HL-60 (cell line): ENCODE measurements at regions not wholly inside any gene's neighbourhood (a gene's known extent, or its start where the extent isn't known, plus 50 kb on each side); places are given as distances from the start of the nearest gene placed in this dataset.

ENCODE experiments used
- DNase-seq, 2 experiments: peaks; one replicate each; pipeline ENCODE4 v3.0.0-alpha.2; 2010 to 2020; ENCODE audit warnings: low read depth in 1 of 2, low spot score in 1 of 2
- H3K27ac ChIP-seq: fragments of 250-450 bp; sonication (Bioruptor Pico); replicated peaks from 2 replicates; pipeline ENCODE4 v1.5.1; 2020; ENCODE audit warnings: mild to moderate bottlenecking, moderate library complexity
- H3K27me3 ChIP-seq: fragments of 250-450 bp; sonication (Bioruptor Pico); 2 replicates; pipeline ENCODE4 v1.5.1; 2021; ENCODE audit warnings: mild to moderate bottlenecking, moderate library complexity; ENCODE audit not compliant: insufficient read depth, poor library complexity, severe bottlenecking
- H3K4me3 ChIP-seq: replicated peaks from 2 replicates; pipeline ENCODE4 v1.5.1; 2011; ENCODE audit warnings: mild to moderate bottlenecking, control low read depth, low read length; ENCODE audit not compliant: insufficient read depth
- CTCF ChIP-seq: IDR thresholded peaks from one replicate; pipeline ENCODE4 v1.5.1; 2011; ENCODE audit warnings: low read length, control low read depth, inconsistent platforms; ENCODE audit not compliant: insufficient read depth
- GABPA ChIP-seq: IDR thresholded peaks from 2 replicates; pipeline ENCODE4 v1.6.1; 2012; ENCODE audit warnings: low read depth
- POLR2AphosphoS5 ChIP-seq: IDR thresholded peaks from 2 replicates; pipeline ENCODE4 v1.6.1; 2012; ENCODE audit warnings: low read depth
- REST ChIP-seq: IDR thresholded peaks from 2 replicates; pipeline ENCODE4 v1.6.1; 2012; ENCODE audit warnings: low read depth; ENCODE audit not compliant: insufficient replicate concordance
- SPI1 ChIP-seq: IDR thresholded peaks from 2 replicates; pipeline ENCODE4 v1.6.1; 2012; ENCODE audit warnings: low read depth, mild to moderate bottlenecking, borderline replicate concordance

DNA sequence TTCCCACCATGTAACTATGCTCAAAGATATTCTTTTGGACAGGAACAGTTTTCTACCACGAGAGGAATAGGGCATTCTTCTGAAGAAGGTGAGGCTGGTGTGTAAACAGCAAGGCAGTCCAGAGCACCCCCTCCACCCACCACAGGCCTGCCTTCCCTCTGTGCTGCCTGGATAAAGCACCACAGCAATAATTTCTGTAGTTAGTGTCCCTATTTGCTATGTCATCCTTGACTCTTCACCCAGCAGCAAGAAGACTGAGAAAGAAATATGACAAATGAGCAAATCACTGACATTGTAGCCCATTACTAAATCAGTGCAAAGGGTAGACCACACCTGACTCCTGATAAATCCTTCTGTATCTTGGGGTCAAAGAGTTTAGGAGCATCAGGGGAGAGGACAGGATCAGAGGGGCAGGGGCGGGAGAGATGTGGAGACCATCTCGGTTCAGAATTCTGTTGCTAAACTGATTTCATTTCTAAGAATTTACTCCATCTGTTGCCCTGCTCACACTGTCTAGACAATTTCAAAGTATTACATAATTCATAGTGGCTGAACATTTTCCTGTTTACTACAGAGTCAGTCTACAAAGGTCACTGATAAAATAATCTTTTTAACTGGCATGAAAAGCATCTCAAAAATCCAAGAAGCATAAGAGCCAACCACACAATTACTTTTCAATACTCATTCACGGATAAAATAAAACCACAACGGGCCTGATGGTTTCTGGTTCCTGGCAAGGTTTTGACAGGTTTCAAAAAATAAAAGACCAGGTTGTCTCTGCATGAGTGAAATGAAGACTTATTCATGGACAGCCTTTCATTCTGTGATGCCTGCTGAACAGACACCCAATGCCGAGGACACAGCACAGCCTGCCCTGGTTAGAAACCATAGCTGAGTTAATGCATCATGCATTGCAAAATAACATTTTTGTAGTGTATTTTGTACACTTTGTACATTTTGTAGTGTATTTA, 88.4 kb upstream of the IRS2 start:
- TF ChIP-seq CTCF (no peak), POLR2AphosphoS5 (no peak), GABPA (no peak), SPI1 (no peak), REST (no peak)
- no peak overlapping the region for H3K27ac ChIP-seq
- peaks cover 5% of the 10 kb centered on the region for H3K27me3 ChIP-seq
- no peak overlapping the region for H3K4me3 ChIP-seq
- no peak for DNase-seq

- Histone ChIP-seq H3K27me3 (peaks cover 5% of the 10 kb centered on the region), H3K4me3 (no peak overlapping the region), H3K27ac (no peak overlapping the region)
- no peak for DNase-seq
- no peak for TF ChIP-seq CTCF
- no peak for TF ChIP-seq GABPA
- TF ChIP-seq SPI1: no peak
- no peak for TF ChIP-seq POLR2AphosphoS5
- no peak for TF ChIP-seq REST
Observed at GRCh38 chr13:109873351-109874123, 87.2 kb upstream of the IRS2 start.

DNA sequence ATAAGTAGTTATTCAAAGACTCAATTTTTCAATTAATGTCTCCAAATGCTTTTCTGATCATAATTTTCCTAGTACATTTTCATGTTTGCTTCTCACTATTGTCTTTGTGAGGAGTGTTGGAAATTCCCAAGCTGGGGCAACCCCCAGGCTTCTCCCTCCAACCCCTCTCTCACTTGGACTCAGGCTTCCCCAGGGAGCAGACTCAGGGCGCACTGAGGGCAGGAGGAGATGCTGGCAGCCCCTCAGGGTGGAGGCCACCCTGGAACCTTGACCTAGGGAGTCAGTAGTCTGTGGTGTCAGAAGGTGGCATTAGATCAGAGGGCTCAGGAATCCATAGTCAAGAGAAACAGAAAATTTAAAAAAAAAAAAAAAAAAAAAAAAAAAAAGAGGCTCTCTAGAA, 86.5 kb upstream of the IRS2 start:
- Histone ChIP-seq H3K27ac (no peak overlapping the region), H3K27me3 (peaks cover 5% of the 10 kb centered on the region), H3K4me3 (no peak overlapping the region)
- TF ChIP-seq SPI1 (no peak), GABPA (no peak), CTCF (no peak), REST (no peak), POLR2AphosphoS5 (no peak)
- DNase-seq: no peak
